ENCODE measurements at regions not wholly inside any gene's neighbourhood (a gene's known extent, or its start where the extent isn't known, plus 50 kb on each side); places are given as distances from the start of the nearest gene placed in this dataset.
"Not testable (repeated sequence)": the region's sequence is repeated elsewhere in the genome, so short reads cannot be mapped to it uniquely, and the experiment has no call there.

DNA sequence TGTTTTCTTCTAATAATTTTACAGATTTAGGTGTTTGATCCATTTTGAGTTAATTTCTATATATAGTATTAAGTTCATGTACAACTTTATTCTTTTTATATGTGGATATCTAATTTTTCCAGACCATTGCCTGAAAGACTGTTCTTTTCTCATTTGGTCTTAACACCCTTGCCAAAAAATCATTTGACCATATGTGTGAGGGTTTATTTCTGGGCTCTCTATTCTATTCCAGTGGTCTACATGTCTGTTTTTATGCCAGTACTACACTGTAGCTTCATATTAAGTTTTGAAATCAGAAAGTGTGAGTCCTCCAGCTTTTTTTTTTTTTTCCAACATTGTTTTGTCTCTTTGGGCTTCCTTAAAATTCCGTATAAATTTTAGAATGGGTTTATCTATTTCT is 554.1 kb downstream of the KCNH5 start:
- Histone ChIP-seq H3K4me1 (no peaks in the 10 kb centered on the region), H3K9me3 (no peaks in the 10 kb centered on the region), H3K4me3 (no peak overlapping the region), H3K27me3 (no peaks in the 10 kb centered on the region), H3K27ac (no peak overlapping the region), H3K36me3 (ENCODE audit: low read depth, missing control alignments) (no peaks in the 10 kb centered on the region)
- WGBS, 2 donors: 87 to 92% methylated on average over 1 of the region's 1 CpG
- intact Hi-C loops (cut with DNase I; ENCODE audit: low total_unique reads): no loop called here
- no peak for TF ChIP-seq POLR2A (IDR thresholded peaks at IDR 0.05)
- TF ChIP-seq, protein P1, sequence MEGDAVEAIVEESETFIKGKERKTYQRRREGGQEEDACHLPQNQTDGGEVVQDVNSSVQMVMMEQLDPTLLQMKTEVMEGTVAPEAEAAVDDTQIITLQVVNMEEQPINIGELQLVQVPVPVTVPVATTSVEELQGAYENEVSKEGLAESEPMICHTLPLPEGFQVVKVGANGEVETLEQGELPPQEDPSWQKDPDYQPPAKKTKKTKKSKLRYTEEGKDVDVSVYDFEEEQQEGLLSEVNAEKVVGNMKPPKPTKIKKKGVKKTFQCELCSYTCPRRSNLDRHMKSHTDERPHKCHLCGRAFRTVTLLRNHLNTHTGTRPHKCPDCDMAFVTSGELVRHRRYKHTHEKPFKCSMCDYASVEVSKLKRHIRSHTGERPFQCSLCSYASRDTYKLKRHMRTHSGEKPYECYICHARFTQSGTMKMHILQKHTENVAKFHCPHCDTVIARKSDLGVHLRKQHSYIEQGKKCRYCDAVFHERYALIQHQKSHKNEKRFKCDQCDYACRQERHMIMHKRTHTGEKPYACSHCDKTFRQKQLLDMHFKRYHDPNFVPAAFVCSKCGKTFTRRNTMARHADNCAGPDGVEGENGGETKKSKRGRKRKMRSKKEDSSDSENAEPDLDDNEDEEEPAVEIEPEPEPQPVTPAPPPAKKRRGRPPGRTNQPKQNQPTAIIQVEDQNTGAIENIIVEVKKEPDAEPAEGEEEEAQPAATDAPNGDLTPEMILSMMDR (IDR thresholded peaks at IDR 0.05): no peak
- DNase-seq: no peak

DNA sequence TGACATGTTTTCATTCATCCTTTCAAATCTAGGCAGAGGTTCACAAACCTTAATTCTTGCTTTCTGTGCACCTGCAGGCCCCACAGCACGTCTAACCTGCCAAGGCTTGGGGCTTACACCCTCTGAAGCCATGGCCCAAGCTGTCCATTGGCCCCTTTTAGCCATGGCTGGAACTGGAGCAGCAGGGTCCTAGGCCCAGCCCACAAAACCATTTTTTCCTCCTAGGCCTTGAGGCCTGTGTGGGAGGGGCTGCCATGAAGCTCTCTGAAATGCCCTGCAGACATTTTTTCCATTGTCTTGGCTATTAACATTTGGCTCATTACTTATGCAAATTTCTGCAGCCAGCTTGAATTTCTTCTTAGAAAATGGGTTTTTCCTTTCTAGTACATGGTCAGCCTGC is 547.5 kb downstream of the KCNH5 start:
- no peaks in the 10 kb centered on the region for H3K4me1 ChIP-seq
- TF ChIP-seq POLR2A (IDR thresholded peaks at IDR 0.05): no peak
- TF ChIP-seq, protein P1 (IDR thresholded peaks at IDR 0.05): no peak
- H3K27me3 ChIP-seq: no peaks in the 10 kb centered on the region
- H3K9me3 ChIP-seq: no peaks in the 10 kb centered on the region
- H3K27ac ChIP-seq: no peak overlapping the region
- WGBS, 2 donors: 46 to 69% methylated on average over 1 of the region's 1 CpG
- intact Hi-C loops (cut with DNase I; ENCODE audit: low total_unique reads): no loop called here
- H3K36me3 ChIP-seq (ENCODE audit: low read depth, missing control alignments): no peaks in the 10 kb centered on the region
- H3K4me3 ChIP-seq: no peak overlapping the region
- no peak for DNase-seq

DNA sequence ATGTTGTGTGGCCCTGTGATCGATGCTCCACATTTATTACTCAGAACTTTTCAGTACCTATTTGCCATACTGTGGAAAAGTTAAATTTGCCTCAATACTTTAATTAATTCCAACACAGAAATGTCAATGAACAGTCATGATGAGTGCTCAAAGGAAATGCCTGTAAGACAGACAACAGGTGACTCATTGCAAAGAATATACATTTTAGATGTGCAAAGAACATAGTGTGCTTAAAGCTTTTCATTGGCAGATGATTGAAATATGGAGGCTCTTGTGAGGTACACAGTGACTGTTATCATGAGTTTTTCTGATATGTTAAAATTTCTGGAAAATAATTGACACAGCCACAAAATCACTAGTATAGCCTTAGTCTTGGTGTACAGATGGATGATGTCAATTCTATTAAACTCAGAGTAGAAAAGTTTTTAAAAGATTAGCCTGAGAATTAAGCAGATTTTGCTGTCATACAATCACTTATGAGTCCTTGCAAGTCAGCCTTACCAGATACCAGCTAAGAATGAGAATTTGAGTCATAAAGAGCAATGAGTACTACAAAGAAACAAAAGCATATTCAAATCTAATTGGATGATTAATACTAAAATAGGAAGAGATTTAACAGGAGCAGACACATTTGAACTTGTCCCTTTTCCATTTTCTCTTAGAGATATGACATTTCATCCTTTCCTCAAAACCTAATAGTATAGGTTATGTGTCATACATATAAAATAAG is 544.1 kb downstream of the KCNH5 start:
- H3K4me3 ChIP-seq: no peak overlapping the region

GRCh38 chr14:62505045-62505444 is 540.2 kb downstream of the KCNH5 start:
- H3K36me3 ChIP-seq (ENCODE audit: low read depth, missing control alignments): no peaks in the 10 kb centered on the region
- no peak for DNase-seq
- 86 to 96% methylated on average over 4 of the region's 4 CpGs for WGBS, 2 donors
- TF ChIP-seq, protein P1 (IDR thresholded peaks at IDR 0.05): no peak
- no peak for TF ChIP-seq POLR2A (IDR thresholded peaks at IDR 0.05)
- H3K9me3 ChIP-seq: no peaks in the 10 kb centered on the region
- no peak overlapping the region for H3K4me3 ChIP-seq
- intact Hi-C loops (cut with DNase I; ENCODE audit: low total_unique reads): no loop called here
- H3K27me3 ChIP-seq: no peaks in the 10 kb centered on the region
- peaks cover 5% of the 10 kb centered on the region for H3K4me1 ChIP-seq
- H3K27ac ChIP-seq: no peak overlapping the region

More for the DNA sequence above, 544.1 kb downstream of the KCNH5 start:
- intact Hi-C loops (cut with DNase I; ENCODE audit: low total_unique reads): no loop called here
- Histone ChIP-seq H3K9me3 (no peaks in the 10 kb centered on the region), H3K4me1 (peaks cover 5% of the 10 kb centered on the region), H3K36me3 (ENCODE audit: low read depth, missing control alignments) (no peaks in the 10 kb centered on the region), H3K27me3 (no peaks in the 10 kb centered on the region), H3K27ac (no peak overlapping the region)
- 90% methylated on average over 1 of the region's 1 CpG for WGBS, 2 donors
- TF ChIP-seq POLR2A (IDR thresholded peaks at IDR 0.05): no peak
- TF ChIP-seq, protein P1 (IDR thresholded peaks at IDR 0.05): no peak
- no peak for DNase-seq

GRCh38 chr14:62521309-62521708 is 523.9 kb downstream of the KCNH5 start:
- H3K4me3 ChIP-seq; H3K27me3 ChIP-seq; DNase-seq; H3K4me1 ChIP-seq; H3K27ac ChIP-seq; H3K36me3 ChIP-seq (ENCODE audit: low read depth, missing control alignments); intact Hi-C loops (cut with DNase I; ENCODE audit: low total_unique reads); H3K9me3 ChIP-seq: not testable (repeated sequence)
- WGBS, 2 donors: 93 to 96% methylated on average over 9 of the region's 9 CpGs

All from testis (tissue), 2 donors.